GM12891 (cell line): ENCODE measurements at regions not wholly inside any gene's neighbourhood (a gene's known extent, or its start where the extent isn't known, plus 50 kb on each side); places are given as distances from the start of the nearest gene placed in this dataset.

Experiments
- DNase-seq: peaks from one replicate; pipeline ENCODE4 v3.0.0; 2011; ENCODE audit warnings: low spot score; ENCODE audit not compliant: insufficient read length
- FAIRE-seq: peaks from 2 replicates; lab custom pipeline; 2011; peaks lifted over from hg19 to GRCh38; lab: Jason Lieb, UNC
- PAX5 ChIP-seq: IDR thresholded peaks from 2 replicates; pipeline ENCODE4 v1.6.1; 2011; ENCODE audit warnings: low read length, moderate library complexity, mild to moderate bottlenecking; ENCODE audit not compliant: insufficient read depth, severe bottlenecking
- POLR2A ChIP-seq: IDR thresholded peaks from 2 replicates; pipeline ENCODE4 v1.6.1; 2011; ENCODE audit warnings: low read depth, low read length, control low read depth
- POLR2AphosphoS5 ChIP-seq: IDR thresholded peaks from 2 replicates; pipeline ENCODE4 v1.6.1; 2011; ENCODE audit warnings: low read depth, low read length, control low read depth
- POU2F2 ChIP-seq: IDR thresholded peaks from 2 replicates; pipeline ENCODE4 v1.6.1; 2011; ENCODE audit warnings: low read depth, mild to moderate bottlenecking, control low read depth, low read length, moderate library complexity
- SPI1 ChIP-seq: IDR thresholded peaks from 2 replicates; pipeline ENCODE4 v1.6.1; 2011; ENCODE audit warnings: low read depth, low read length, control low read depth
- TAF1 ChIP-seq: IDR thresholded peaks from 2 replicates; pipeline ENCODE4 v1.6.1; 2011; ENCODE audit warnings: low read depth, low read length, control low read depth

DNA sequence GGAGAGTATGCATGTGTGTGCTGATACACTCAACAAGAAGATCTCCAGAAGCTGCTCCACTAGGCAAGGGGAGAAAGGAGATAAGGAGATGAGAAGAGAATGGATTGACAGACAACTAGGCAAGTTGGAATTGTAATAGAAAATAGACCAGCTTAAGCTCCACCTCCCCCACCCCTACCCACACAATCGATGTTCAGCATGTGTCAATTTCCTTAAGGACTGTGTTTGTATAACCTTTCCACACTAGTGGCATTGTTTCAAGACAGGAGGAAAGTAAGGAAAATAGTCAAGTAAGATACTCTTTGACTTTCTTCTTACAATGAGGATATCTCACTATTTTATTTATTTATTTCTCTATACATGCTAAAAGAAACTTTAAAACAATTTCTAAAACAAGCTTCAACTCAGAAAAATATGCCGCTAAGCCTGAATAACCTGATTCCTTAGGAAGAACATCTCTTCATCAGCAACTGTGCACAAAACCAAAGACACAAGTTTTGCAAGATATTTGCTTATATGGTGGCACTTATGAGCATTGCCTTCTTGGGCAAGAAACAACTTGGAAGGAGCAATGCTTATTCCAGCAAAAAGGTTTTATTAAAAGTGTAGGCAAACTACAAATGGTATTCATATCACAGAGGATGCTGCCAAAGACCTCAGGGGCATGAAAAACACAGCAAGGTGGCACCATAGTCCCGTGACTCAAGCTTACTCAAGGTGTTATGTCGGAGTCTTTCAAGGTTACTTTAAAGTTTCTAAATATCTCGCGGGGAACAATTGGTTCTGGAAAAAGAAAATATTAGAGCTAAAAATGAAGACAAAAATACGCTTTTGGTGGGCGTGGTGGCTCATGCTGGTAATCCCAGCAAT, 249.1 kb downstream of the COL12A1 start:
- FAIRE-seq (no peak), DNase-seq (no peak)
- TF ChIP-seq POLR2AphosphoS5 (no peak), POLR2A (no peak), TAF1 (no peak), POU2F2 (no peak), SPI1 (no peak), PAX5 (no peak)

DNA sequence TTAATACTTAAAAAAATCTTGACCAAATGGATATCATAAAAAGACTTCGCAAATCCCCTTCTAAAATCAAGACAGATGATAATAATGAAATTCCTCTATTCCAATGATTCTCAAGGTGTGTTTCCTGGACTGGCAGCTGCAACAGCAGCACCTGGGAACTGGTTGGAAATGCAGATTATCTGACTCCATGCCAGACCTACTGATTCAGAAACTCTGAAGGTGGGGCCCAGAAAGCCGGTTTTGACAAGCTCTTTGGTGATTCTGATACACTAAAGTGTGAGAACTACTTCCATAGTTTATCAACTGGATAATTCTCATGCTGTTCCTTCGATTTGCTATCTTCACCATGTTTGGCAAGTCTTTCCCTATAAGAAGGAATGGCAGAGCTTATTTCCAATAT, 252.1 kb downstream of the COL12A1 start:
- FAIRE-seq (no peak), DNase-seq (no peak)
- TF ChIP-seq TAF1 (no peak), POLR2AphosphoS5 (no peak), POLR2A (no peak), PAX5 (no peak), SPI1 (no peak), POU2F2 (no peak)

DNA sequence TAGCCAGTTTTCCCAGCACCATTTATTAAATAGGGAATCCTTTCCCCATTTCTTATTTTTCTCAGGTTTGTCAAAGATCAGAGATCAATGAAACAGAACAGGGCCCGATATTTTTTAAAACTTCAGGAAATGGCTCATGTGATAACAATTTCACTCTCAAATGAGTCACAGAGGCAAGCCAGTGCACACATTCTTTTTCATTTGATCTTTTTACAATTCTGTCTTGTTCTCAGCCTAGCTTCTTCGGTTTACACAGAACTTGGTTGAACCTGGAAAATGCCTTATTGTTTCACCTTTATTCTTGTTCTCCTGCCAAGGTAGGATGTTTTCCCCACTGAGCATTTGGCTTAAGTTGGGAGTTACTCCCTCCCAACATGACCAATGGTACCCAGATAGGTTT, 258.9 kb downstream of the COL12A1 start:
- DNase-seq = no peak
- no peak for FAIRE-seq
- no peak for TF ChIP-seq POLR2AphosphoS5
- TF ChIP-seq TAF1 = no peak
- no peak for TF ChIP-seq POU2F2
- TF ChIP-seq POLR2A = no peak
- no peak for TF ChIP-seq PAX5
- no peak for TF ChIP-seq SPI1

DNA sequence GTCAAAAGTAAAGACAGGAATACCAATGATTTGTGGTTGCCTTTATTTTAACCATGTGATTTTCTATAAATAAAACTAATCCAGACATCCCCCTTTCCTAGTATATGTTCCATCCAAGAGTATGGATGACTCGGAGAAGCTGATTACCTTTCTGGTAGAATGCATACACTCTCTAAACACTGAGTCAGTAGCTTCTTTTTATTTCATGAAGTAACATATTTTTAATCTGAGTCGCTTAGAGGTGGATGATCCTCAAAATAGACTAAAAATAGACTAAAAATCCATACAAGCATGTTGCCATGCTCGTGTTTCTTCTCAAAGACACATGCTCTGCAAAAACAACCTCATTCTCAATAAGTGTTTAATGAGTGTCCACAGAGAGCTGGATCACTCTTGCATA, 263.7 kb downstream of the COL12A1 start:
- TF ChIP-seq POU2F2 = no peak
- TF ChIP-seq POLR2A = no peak
- no peak for TF ChIP-seq TAF1
- no peak for TF ChIP-seq POLR2AphosphoS5
- no peak for TF ChIP-seq PAX5
- no peak for TF ChIP-seq SPI1
- DNase-seq = no peak
- FAIRE-seq = no peak

DNA sequence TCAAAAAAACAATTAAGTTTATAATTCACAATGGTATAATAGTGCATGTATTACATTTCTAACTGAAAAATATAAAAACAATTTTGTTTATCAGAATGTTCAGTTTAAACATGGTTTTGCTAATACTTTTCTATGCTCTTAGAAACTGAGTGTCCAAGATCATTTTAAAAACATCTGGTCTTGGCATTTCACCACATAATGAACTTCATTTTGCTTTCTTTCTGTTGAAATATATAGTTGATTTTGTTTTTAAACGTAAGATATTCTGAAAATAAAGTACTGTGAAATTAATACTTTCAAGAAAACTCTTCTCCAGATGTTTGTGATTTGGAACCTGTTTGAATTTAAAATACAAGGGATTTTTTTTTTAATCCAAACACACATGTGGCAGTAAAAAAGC, 264.4 kb downstream of the COL12A1 start:
- no peak for TF ChIP-seq TAF1
- no peak for TF ChIP-seq SPI1
- TF ChIP-seq POU2F2 = no peak
- TF ChIP-seq PAX5 = no peak
- no peak for TF ChIP-seq POLR2AphosphoS5
- TF ChIP-seq POLR2A = no peak
- DNase-seq = no peak
- no peak for FAIRE-seq

DNA sequence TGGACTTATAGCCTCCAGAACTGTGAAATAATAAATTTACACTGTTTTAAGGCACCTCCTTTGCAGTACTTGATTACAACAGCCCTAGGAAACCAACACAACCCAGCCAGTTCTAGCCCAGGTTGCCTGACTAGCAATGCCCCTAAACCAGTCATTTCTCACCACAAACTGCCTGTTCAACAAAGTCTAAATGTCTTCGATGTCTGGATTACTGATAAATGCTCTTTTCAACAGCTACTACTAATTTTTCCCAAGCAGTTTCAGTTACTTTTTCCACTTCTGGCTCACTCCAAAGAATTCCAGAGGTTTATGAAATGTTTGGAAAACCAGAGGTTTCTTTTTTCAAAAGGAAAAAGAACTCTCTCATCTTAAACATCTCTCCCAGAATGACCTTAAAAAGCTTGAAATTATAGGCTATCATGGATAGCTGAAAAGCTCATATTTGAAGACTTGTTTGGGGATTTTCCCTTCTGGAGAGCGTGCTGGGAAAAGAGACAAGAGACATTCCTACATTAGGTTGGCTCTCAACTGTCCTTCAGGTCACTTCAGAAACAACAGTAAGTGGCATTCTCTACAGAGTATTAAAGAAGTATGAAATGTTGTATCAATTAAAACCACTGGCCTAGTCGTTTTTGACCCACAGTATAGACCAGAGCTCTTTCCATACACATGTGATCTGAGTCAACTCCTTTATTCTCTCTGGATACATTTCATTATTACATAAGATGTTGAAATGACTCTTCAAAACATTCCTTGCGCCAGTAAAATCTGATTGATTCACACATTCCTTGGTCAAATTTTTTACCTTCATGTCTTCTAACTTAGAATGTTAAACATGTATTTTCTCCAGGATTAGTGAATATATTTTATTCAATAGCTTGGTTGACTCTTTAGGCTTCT, 265.9 kb downstream of the COL12A1 start:
- TF ChIP-seq SPI1 (no peak), POLR2AphosphoS5 (no peak), PAX5 (no peak), POLR2A (no peak), POU2F2 (no peak), TAF1 (no peak)
- FAIRE-seq = no peak

DNA sequence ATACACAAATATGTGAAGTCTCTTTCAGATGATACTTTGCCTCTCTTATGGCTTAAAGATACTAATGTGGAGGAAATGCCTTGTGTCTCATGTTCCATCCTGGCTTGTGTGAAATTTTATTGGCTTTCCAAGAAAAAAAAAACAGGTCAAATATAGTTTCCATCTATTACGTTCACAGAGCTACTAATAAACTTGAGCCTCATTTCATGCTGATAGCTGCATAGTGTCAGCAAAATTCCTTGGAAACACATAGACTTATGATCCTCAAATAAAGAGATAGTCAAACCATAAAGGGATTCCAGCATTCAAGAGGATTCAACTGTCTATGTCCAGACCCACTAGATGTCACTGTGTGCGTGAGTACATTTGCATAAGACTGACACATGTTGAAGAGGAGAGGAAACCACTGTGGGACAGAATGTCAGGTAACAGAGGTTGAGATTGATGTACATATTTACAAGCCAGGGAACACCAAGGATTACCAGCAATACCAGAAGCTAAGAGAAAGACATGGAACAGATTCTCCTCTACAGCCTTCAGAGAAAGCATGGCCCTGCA, 266.6 kb downstream of the COL12A1 start:
- DNase-seq (no peak), FAIRE-seq (no peak)
- TF ChIP-seq POU2F2 = no peak
- TF ChIP-seq SPI1 = no peak
- TF ChIP-seq TAF1 = no peak
- TF ChIP-seq PAX5 = no peak
- TF ChIP-seq POLR2AphosphoS5 = no peak
- TF ChIP-seq POLR2A = no peak

More for the DNA sequence above, 265.9 kb downstream of the COL12A1 start:
- DNase-seq = no peak

DNA sequence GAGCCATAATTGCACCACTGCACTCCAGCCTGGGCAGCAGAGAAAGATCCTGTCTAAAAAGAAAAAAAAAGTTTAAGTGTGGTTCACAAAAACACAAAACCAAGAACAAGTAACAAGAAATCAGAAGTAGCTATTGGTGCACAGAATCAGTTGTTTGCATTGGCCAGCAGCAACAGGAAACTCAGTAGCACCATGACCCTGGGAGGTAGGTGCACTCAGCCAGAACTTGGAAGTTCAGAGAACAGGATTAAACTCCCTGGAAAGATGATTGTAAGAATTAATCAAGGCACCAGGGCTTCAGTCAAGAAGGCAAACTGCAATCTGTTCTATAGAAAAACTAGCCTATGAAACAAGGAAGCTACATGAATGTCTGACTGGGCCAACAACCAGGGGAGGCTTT, 267.9 kb downstream of the COL12A1 start:
- DNase-seq = no peak
- no peak for FAIRE-seq
- TF ChIP-seq POU2F2 = no peak
- no peak for TF ChIP-seq POLR2AphosphoS5
- TF ChIP-seq POLR2A = no peak
- TF ChIP-seq PAX5 = no peak
- no peak for TF ChIP-seq TAF1
- TF ChIP-seq SPI1 = no peak

DNA sequence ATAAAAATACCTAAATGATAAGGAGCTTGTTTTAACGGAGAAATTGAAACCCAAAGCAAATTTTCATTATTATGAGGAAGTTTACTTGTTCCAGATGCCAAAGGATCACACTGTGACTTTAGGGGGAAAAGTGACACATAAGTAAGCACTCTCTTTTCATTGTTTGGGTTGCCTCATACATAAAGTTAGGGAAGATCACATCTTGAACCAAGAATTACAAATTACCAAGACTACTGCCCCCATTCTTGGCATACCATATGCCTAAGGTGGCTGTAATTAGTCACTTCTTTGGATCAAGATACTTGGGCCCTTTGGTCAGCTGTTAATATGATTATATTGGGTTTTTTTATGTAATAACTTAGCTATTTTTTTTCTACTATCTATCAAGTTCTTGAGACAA, 269.0 kb downstream of the COL12A1 start:
- DNase-seq = no peak
- TF ChIP-seq PAX5 (no peak), POLR2A (no peak), POLR2AphosphoS5 (no peak), SPI1 (no peak), TAF1 (no peak), POU2F2 (no peak)
- no peak for FAIRE-seq
